Nephron progenitor cell (in vitro differentiated cells): ENCODE measurements at regions not wholly inside any gene's neighbourhood (a gene's known extent, or its start where the extent isn't known, plus 50 kb on each side); places are given as distances from the start of the nearest gene placed in this dataset.

Experiments used
- DNase-seq: peaks from one replicate; pipeline ENCODE4 v3.0.0; 2021
- H3K27ac Mint-ChIP-seq: 2 replicates; pipeline ENCODE4 v1.8.0; 2021; ENCODE audit warnings: mild to moderate bottlenecking, moderate library complexity, mixed read lengths
- H3K27me3 Mint-ChIP-seq: 2 replicates; pipeline ENCODE4 v1.8.0; 2021; ENCODE audit warnings: mild to moderate bottlenecking, low read depth, mixed read lengths; ENCODE audit not compliant: poor library complexity
- H3K36me3 Mint-ChIP-seq: 2 replicates; pipeline ENCODE4 v1.8.0; 2021; ENCODE audit warnings: low read depth, mixed read lengths
- H3K4me1 Mint-ChIP-seq: 2 replicates; pipeline ENCODE4 v1.8.0; 2021; ENCODE audit warnings: mixed read lengths
- H3K4me3 Mint-ChIP-seq: 2 replicates; pipeline ENCODE4 v1.8.0; 2021; ENCODE audit warnings: mild to moderate bottlenecking, moderate library complexity, mixed read lengths
- H3K9me3 Mint-ChIP-seq: 2 replicates; pipeline ENCODE4 v1.8.0; 2021; ENCODE audit warnings: mild to moderate bottlenecking, moderate library complexity, mixed read lengths
- CTCF ChIP-seq: fragments of 200-600 bp; sonication (generic); IDR thresholded peaks from 2 replicates; pipeline ENCODE4 v1.5.0; 2021; ENCODE audit warnings: antibody characterized with exemption

DNA sequence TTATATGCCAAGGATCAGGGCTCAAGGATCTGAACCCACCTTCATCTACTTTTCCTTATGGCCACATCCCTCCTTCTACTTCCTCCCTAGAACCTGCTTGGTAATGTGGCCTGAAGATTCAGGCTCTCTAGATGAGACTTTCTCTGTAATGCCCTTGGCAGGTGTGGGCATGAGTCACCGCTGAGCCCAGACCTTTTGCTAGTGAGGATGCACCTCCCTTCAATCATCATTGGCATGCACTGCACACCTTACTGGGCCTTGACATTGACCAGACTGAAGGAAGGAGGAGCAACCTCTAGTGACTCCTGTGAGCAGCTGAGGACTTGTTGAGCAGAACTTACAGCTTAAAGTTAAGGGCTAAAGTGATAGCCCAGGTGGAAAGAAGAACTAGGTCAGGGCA, 405.3 kb downstream of the MAFB start:
- Mint-ChIP-seq H3K36me3 (no peaks in the 10 kb centered on the region), H3K4me3 (no peak overlapping the region), H3K27me3 (peaks cover 3% of the 10 kb centered on the region), H3K27ac (no peak overlapping the region), H3K9me3 (no peaks in the 10 kb centered on the region), H3K4me1 (peaks cover 61% of the 10 kb centered on the region)
- no peak for DNase-seq
- TF ChIP-seq CTCF: no peak

- no peak for DNase-seq
- Mint-ChIP-seq H3K4me3 (no peak overlapping the region), H3K4me1 (peaks cover 61% of the 10 kb centered on the region), H3K9me3 (no peaks in the 10 kb centered on the region), H3K27me3 (peaks cover 3% of the 10 kb centered on the region), H3K27ac (no peak overlapping the region), H3K36me3 (no peaks in the 10 kb centered on the region)
- no peak for TF ChIP-seq CTCF
Measured at GRCh38 chr20:40282941-40283340, 406.1 kb downstream of the MAFB start.

DNA sequence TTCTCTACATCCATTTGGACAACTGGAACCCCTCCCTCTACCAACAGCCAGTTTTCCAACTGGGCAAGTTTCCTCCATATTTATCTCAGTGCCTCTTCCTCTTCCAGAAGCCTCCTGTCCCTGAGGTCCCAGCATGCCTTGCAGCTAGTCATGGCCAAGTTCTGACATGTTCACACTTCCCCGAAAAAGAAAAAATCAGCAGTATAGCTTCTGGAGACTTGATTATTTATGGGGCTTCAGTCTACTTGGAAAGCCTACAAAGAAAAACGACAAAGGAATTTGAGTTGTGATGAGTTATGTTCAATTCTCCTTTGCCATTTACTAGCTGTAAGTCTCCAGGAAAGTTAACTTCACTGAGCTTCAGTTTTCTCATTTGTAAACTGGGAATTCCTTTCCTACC, 406.5 kb downstream of the MAFB start:
- DNase-seq: no peak
- no peaks in the 10 kb centered on the region for H3K36me3 Mint-ChIP-seq
- H3K4me3 Mint-ChIP-seq: no peak overlapping the region
- no peak for TF ChIP-seq CTCF
- peaks cover 3% of the 10 kb centered on the region for H3K27me3 Mint-ChIP-seq
- peaks cover 61% of the 10 kb centered on the region for H3K4me1 Mint-ChIP-seq
- no peak overlapping the region for H3K27ac Mint-ChIP-seq
- H3K9me3 Mint-ChIP-seq: no peaks in the 10 kb centered on the region

- no peak for TF ChIP-seq CTCF
- H3K27me3 Mint-ChIP-seq: no peaks in the 10 kb centered on the region
- no peak overlapping the region for H3K27ac Mint-ChIP-seq
- no peaks in the 10 kb centered on the region for H3K36me3 Mint-ChIP-seq
- no peak for DNase-seq
- no peak overlapping the region for H3K4me3 Mint-ChIP-seq
- no peaks in the 10 kb centered on the region for H3K9me3 Mint-ChIP-seq
- H3K4me1 Mint-ChIP-seq: peaks cover 65% of the 10 kb centered on the region
Measured at GRCh38 chr20:40280616-40281015, 408.4 kb downstream of the MAFB start.

DNA sequence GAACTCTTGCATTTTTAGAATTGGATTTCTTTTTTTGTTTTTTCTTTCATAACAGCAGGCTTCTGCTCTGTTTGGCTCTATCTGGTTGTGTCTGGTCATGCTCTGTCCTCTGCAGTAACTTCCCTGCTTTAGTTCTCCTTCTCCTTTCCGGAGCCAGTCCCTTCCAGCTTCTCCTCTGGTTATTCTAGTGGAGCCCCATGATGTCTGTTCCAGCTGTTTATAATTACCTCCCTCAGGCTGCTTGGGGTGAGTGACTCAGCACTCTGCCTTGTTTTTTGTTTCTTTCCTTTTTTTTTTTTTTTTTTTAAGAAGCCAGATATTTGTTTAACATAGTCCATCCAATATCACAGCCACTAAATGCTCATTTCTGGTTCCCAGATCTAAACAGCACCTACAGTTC, 409.6 kb downstream of the MAFB start:
- Mint-ChIP-seq H3K4me3 (no peak overlapping the region), H3K27me3 (no peaks in the 10 kb centered on the region), H3K4me1 (peaks cover 77% of the 10 kb centered on the region), H3K9me3 (no peaks in the 10 kb centered on the region), H3K27ac (peak overlapping the region; percentile 74), H3K36me3 (no peaks in the 10 kb centered on the region)
- TF ChIP-seq CTCF: no peak
- no peak for DNase-seq

GRCh38 chr20:40278673-40279072, 410.4 kb downstream of the MAFB start:
- Mint-ChIP-seq H3K27me3 (no peaks in the 10 kb centered on the region), H3K27ac (no peak overlapping the region), H3K4me1 (peaks cover 80% of the 10 kb centered on the region), H3K36me3 (no peaks in the 10 kb centered on the region), H3K9me3 (no peaks in the 10 kb centered on the region), H3K4me3 (no peak overlapping the region)
- no peak for TF ChIP-seq CTCF
- no peak for DNase-seq
